GM19397 (cell line): ENCODE measurements at regions not wholly inside any gene's neighbourhood (a gene's known extent, or its start where the extent isn't known, plus 50 kb on each side); places are given as distances from the start of the nearest gene placed in this dataset.
"Not testable (repeated sequence)": the region's sequence is repeated elsewhere in the genome, so short reads cannot be mapped to it uniquely, and the experiment has no call there.

Source experiments
- ATAC-seq: cut with Tn5 transposase; IDR thresholded peaks from one replicate; pipeline ENCODE4 v1.9.1; 2021; ENCODE audit warnings: mild to moderate bottlenecking, moderate library complexity; ENCODE audit not compliant: unreplicated experiment

- ATAC-seq, result no peak
Observed at GRCh38 chr6:56840467-56841380, 114.2 kb upstream of the BEND6 start.

DNA sequence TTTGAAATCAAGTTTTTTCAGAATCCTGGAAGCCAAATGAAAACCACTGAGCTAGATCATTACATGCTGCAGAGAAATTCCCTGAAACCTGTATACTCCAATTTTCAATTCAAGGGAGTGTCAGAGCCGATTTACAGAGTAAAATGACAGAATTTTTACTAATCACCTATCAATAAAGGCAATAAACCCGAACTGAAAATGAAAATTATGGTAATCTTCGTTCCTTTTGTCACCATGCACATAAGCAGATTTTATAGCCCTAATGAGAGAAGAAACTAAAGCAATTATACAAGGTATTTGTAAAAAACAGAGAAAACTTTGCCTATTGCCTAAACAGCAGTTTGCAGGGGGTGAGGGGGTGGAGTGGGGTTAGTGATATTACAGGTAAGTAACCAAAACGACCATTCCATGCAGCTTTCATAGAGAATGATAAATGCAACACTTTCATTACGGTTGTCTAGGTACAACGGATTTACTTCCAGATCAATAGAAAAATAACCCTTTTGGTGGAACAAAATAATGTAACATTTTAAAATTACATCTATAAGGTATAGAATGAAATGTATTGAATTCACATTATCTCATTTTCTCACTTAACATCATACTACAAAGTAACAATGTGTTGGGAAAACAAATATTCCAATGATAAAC is 115.2 kb upstream of the BEND6 start:
- no peak for ATAC-seq

DNA sequence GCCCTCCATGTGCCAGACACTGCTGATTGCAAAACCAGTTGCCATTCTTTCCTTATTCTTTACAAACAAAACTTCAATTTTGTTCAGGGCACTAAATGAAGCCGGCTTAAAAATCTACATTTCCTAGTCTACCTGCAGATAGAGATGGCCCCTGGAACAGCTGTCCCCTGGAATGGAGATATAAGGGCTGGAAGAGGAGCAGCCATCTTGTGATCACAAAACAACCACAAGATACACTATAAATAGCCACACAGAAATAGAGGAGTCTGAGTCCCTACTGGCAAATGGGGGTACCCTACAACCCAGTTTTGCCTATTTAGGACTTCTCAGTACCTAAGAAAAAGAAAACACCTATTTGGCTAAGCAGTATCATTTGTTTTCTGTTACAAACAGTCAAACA is 115.9 kb upstream of the BEND6 start:
- no peak for ATAC-seq

GRCh38 chr6:56838016-56838555 is 116.8 kb upstream of the BEND6 start:
- no peak for ATAC-seq

- no peak for ATAC-seq
Observed at GRCh38 chr6:56837322-56837894, 117.5 kb upstream of the BEND6 start.

DNA sequence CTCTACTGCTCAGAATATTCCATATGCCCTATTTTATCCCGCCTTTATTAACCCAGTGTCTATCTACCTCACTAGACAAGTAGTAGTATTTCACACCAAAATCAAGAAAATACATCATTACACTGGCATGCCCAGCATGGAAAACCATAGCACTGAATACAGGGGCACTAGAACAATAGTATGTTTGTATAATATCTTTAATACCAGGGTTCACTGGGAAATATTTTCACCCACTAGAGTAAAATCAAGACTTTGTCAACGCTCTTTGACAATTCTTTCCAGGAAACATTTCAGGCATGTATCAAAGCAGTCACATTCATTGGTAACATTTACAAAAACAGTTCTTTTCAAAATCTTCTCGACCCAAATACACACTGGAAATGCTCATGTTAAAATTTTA is 119.3 kb upstream of the BEND6 start:
- no peak for ATAC-seq

GRCh38 chr6:56833873-56834272 is 121.0 kb upstream of the BEND6 start:
- no peak for ATAC-seq

GRCh38 chr6:56833127-56833791 is 121.6 kb upstream of the BEND6 start:
- no peak for ATAC-seq

GRCh38 chr6:56832225-56832624 is 122.7 kb upstream of the BEND6 start:
- ATAC-seq, result no peak

DNA sequence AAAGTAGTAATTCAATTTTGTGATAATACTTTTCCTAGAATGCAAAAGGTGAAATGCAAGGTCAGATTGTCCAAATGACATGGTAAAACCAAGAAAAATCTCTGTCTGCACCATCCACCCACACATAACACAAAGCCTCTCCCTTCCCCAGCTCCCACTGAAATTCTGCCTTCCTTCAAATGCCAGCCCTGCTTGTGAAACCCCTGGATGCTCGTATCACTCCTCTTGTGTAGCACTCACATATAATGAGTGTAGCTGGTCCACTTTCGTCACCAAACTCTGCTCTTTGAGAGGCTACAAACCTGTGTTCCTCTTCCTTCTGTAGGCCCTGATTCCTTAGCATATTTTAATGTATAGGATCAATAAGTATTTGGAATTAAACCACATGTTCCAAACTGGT is 123.6 kb upstream of the BEND6 start:
- ATAC-seq, result no peak

- ATAC-seq, result no peak
Observed at GRCh38 chr6:56827908-56828649, 126.8 kb upstream of the BEND6 start.

GRCh38 chr6:56824431-56824830 is 130.5 kb upstream of the BEND6 start:
- not testable (repeated sequence) for ATAC-seq

GRCh38 chr6:56821005-56821432 is 133.9 kb upstream of the BEND6 start:
- ATAC-seq, result no peak

- no peak for ATAC-seq
Observed at GRCh38 chr6:56820060-56820459, 134.8 kb upstream of the BEND6 start.

- ATAC-seq, result no peak
Observed at GRCh38 chr6:56819604-56820003, 135.3 kb upstream of the BEND6 start.

GRCh38 chr6:56816370-56816769 is 138.5 kb upstream of the BEND6 start:
- no peak for ATAC-seq

DNA sequence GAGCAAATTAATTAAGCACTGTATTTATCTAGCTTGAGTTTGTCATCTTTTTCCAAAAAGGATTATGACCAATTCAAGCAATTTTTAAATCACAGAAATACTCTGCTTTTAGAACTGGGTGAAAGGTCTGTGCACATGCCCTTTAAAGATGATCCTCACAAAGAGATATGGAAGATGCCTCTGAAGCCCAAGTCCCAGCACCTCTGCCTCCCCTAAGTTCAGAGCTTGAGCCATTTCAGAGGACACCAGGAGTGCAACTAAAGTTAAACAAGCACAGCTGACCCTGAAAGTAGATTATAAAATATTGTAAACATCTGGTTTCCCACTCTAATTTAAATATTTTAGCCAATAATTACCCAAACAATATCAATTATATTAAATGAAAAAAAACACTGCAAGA is 139.5 kb upstream of the BEND6 start:
- no peak for ATAC-seq

GRCh38 chr6:56814802-56815201 is 140.1 kb upstream of the BEND6 start:
- no peak for ATAC-seq

DNA sequence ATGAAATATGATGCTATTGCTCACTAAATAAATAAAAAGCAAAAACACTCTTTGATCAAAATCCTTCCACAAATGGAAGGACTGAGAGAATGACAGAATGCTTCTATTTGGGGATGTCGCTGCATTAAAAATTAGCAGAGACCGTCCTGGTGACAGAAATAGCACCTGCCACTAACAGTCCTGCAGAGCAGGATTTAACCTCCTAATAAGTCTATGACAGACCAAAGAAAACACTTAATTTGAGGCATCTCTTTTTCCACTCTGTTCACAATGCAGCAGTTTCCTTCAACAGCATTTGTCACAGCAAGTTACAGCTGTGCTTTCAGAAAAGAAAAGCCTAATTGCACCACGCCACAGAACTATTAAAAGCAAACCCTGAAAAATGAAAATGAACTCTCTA is 140.6 kb upstream of the BEND6 start:
- no peak for ATAC-seq

DNA sequence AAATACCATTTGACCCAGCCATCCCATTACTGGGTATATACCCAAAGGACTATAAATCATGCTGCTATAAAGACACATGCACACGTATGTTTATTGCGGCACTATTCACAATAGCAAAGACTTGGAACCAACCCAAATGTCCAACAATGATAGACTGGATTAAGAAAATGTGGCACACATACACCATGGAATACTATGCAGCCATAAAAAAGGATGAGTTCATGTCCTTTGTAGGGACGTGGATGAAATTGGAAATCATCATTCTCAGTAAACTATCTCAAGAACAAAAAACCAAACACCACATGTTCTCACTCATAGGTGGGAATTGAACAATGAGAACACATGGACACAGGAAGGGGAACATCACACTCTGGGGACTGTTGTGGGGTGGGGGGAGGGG is 142.1 kb upstream of the BEND6 start:
- not testable (repeated sequence) for ATAC-seq
